ENCODE measurements at regions not wholly inside any gene's neighbourhood (a gene's known extent, or its start where the extent isn't known, plus 50 kb on each side); places are given as distances from the start of the nearest gene placed in this dataset.

- Histone ChIP-seq H3K9me3 (ENCODE audit: low read length) (no peaks in the 10 kb centered on the region), H3K36me3 (ENCODE audit: insufficient read depth, low read length) (no peaks in the 10 kb centered on the region), H3K9me2 (ENCODE audit: low read depth, low read length) (no peaks in the 10 kb centered on the region), H3K4me3 (ENCODE audit: low read depth, low read length, poor library complexity, severe bottlenecking) (no peak overlapping the region), H3K4me1 (ENCODE audit: insufficient read depth, low read length, severe bottlenecking) (no peaks in the 10 kb centered on the region), H3F3A (ENCODE audit: insufficient read depth, low read length) (no peaks in the 10 kb centered on the region), H3K27me3 (ENCODE audit: insufficient read depth, low read length) (no peaks in the 10 kb centered on the region), H2AFZ (ENCODE audit: low read length) (no peak overlapping the region), H3K4me2 (ENCODE audit: low read length) (no peak overlapping the region), H4K20me1 (ENCODE audit: insufficient read depth, low read length) (no peaks in the 10 kb centered on the region), H3K79me2 (ENCODE audit: insufficient read depth, low read length) (no peaks in the 10 kb centered on the region), H3K27ac (ENCODE audit: low read depth, low read length, poor library complexity, severe bottlenecking) (no peak overlapping the region), H3K9ac (ENCODE audit: low read length) (no peak overlapping the region)
- TF ChIP-seq EZH2 (IDR thresholded peaks at IDR 0.05; ENCODE audit: borderline replicate concordance, low read length) (no peak), CTCF (IDR thresholded peaks at IDR 0.05; ENCODE audit: low read length) (no peak)
These were observed 123.0 kb upstream of the AP1S2 start for GRCh38 chrX:15977644-15978043.

GRCh38 chrX:15976396-15976795, 121.8 kb upstream of the AP1S2 start:
- no peaks in the 10 kb centered on the region for H3K36me3 ChIP-seq (ENCODE audit: insufficient read depth, low read length)
- no peaks in the 10 kb centered on the region for H3K9me3 ChIP-seq (ENCODE audit: low read length)
- no peak overlapping the region for H3K9ac ChIP-seq (ENCODE audit: low read length)
- H3K4me3 ChIP-seq (ENCODE audit: low read depth, low read length, poor library complexity, severe bottlenecking) = no peak overlapping the region
- no peaks in the 10 kb centered on the region for H3F3A ChIP-seq (ENCODE audit: insufficient read depth, low read length)
- no peak overlapping the region for H2AFZ ChIP-seq (ENCODE audit: low read length)
- H3K4me1 ChIP-seq (ENCODE audit: insufficient read depth, low read length, severe bottlenecking) = no peaks in the 10 kb centered on the region
- H3K79me2 ChIP-seq (ENCODE audit: insufficient read depth, low read length) = no peaks in the 10 kb centered on the region
- no peaks in the 10 kb centered on the region for H4K20me1 ChIP-seq (ENCODE audit: insufficient read depth, low read length)
- no peaks in the 10 kb centered on the region for H3K27me3 ChIP-seq (ENCODE audit: insufficient read depth, low read length)
- TF ChIP-seq EZH2 (IDR thresholded peaks at IDR 0.05; ENCODE audit: borderline replicate concordance, low read length) (no peak), CTCF (IDR thresholded peaks at IDR 0.05; ENCODE audit: low read length) (no peak)
- no peaks in the 10 kb centered on the region for H3K9me2 ChIP-seq (ENCODE audit: low read depth, low read length)
- H3K4me2 ChIP-seq (ENCODE audit: low read length) = no peak overlapping the region
- H3K27ac ChIP-seq (ENCODE audit: low read depth, low read length, poor library complexity, severe bottlenecking) = no peak overlapping the region

GRCh38 chrX:15973946-15974345, 119.3 kb upstream of the AP1S2 start:
- TF ChIP-seq CTCF (IDR thresholded peaks at IDR 0.05; ENCODE audit: low read length) = no peak
- TF ChIP-seq EZH2 (IDR thresholded peaks at IDR 0.05; ENCODE audit: borderline replicate concordance, low read length) = no peak
- Histone ChIP-seq H3K9me2 (ENCODE audit: low read depth, low read length) (no peaks in the 10 kb centered on the region), H4K20me1 (ENCODE audit: insufficient read depth, low read length) (no peaks in the 10 kb centered on the region), H3K4me3 (ENCODE audit: low read depth, low read length, poor library complexity, severe bottlenecking) (no peak overlapping the region), H3K4me1 (ENCODE audit: insufficient read depth, low read length, severe bottlenecking) (no peaks in the 10 kb centered on the region), H3K4me2 (ENCODE audit: low read length) (no peak overlapping the region), H2AFZ (ENCODE audit: low read length) (no peak overlapping the region), H3F3A (ENCODE audit: insufficient read depth, low read length) (no peaks in the 10 kb centered on the region), H3K27ac (ENCODE audit: low read depth, low read length, poor library complexity, severe bottlenecking) (no peak overlapping the region), H3K27me3 (ENCODE audit: insufficient read depth, low read length) (no peaks in the 10 kb centered on the region), H3K9ac (ENCODE audit: low read length) (no peak overlapping the region), H3K36me3 (ENCODE audit: insufficient read depth, low read length) (no peaks in the 10 kb centered on the region), H3K9me3 (ENCODE audit: low read length) (no peaks in the 10 kb centered on the region), H3K79me2 (ENCODE audit: insufficient read depth, low read length) (no peaks in the 10 kb centered on the region)
